Gastroesophageal sphincter (tissue), 3 donors: ENCODE measurements at regions not wholly inside any gene's neighbourhood (a gene's known extent, or its start where the extent isn't known, plus 50 kb on each side); places are given as distances from the start of the nearest gene placed in this dataset.
"Not testable (repeated sequence)": the region's sequence is repeated elsewhere in the genome, so short reads cannot be mapped to it uniquely, and the experiment has no call there.

Source experiments
- CTCF ChIP-seq, 4 experiments: fragments of 200-600 bp in 2 of 4; fragments of 450-650 bp in 2 of 4; sonication (generic) in 1 of 4; IDR thresholded peaks; one replicate each; pipeline ENCODE4 v1.5.1; 2017 to 2019; ENCODE audit warnings: antibody characterized with exemption in 4 of 4, mild to moderate bottlenecking in 2 of 4, moderate library complexity in 2 of 4
- EP300 ChIP-seq: sonication (generic); formaldehyde crosslinking; IDR thresholded peaks from one replicate; pipeline ENCODE4 v1.6.1; 2017; ENCODE audit warnings: antibody characterized with exemption, mild to moderate bottlenecking
- POLR2A ChIP-seq, 2 donors: fragments of 450-650 bp; IDR thresholded peaks; one replicate each; pipeline ENCODE4 v1.6.1; 2017; ENCODE audit warnings: antibody characterized with exemption in 2 of 2, mild to moderate bottlenecking in 2 of 2, moderate library complexity in 1 of 2
- POLR2AphosphoS5 ChIP-seq: sonication (generic); formaldehyde crosslinking; IDR thresholded peaks from one replicate; pipeline ENCODE4 v1.6.1; 2017; ENCODE audit warnings: antibody characterized with exemption

- not testable (repeated sequence) for TF ChIP-seq CTCF (IDR thresholded peaks at IDR 0.05); POLR2A (IDR thresholded peaks at IDR 0.05); EP300; POLR2AphosphoS5
Measured at GRCh38 chr5:136735611-136736010, 370.3 kb upstream of the TRPC7 start.
